HepG2 (cell line): ENCODE measurements at regions not wholly inside any gene's neighbourhood (a gene's known extent, or its start where the extent isn't known, plus 50 kb on each side); places are given as distances from the start of the nearest gene placed in this dataset.

Experiments
- BCL6 ChIP-seq: IDR thresholded peaks from 2 replicates; pipeline ENCODE4 v1.6.1; 2016; ENCODE audit warnings: missing genetic modification reagents, missing compliant biosample characterization
- CENPT ChIP-seq: sonication (generic); formaldehyde crosslinking; IDR thresholded peaks from 2 replicates; pipeline ENCODE4 v1.8.0; 2022; ENCODE audit warnings: low read depth, mild to moderate bottlenecking, moderate library complexity, missing genetic modification reagents
- DMAP1 ChIP-seq: IDR thresholded peaks from 2 replicates; pipeline ENCODE4 v1.6.1; 2016
- DNMT1 ChIP-seq: sonication (generic); formaldehyde crosslinking; IDR thresholded peaks from 2 replicates; pipeline ENCODE4 v1.5.1; 2020; ENCODE audit warnings: mild to moderate bottlenecking, missing genetic modification reagents
- FOXJ3 ChIP-seq: sonication (generic); formaldehyde crosslinking; IDR thresholded peaks from 2 replicates; pipeline ENCODE4 v1.4.0; 2020; ENCODE audit warnings: missing genetic modification reagents, mild to moderate bottlenecking, borderline replicate concordance
- FOXK2 ChIP-seq: fragments of 450-650 bp; IDR thresholded peaks from 2 replicates; pipeline ENCODE4 v1.6.1; 2016
- HMG20A ChIP-seq: IDR thresholded peaks from 2 replicates; pipeline ENCODE4 v1.6.1; 2016; ENCODE audit warnings: borderline replicate concordance
- IKZF5 ChIP-seq: IDR thresholded peaks from 2 replicates; pipeline ENCODE4 v1.6.1; 2018; ENCODE audit warnings: missing genetic modification reagents, mild to moderate bottlenecking, missing compliant biosample characterization
- JUNB ChIP-seq: sonication (generic); formaldehyde crosslinking; IDR thresholded peaks from 2 replicates; pipeline ENCODE4 v1.8.0; 2022; ENCODE audit warnings: missing genetic modification reagents, mild to moderate bottlenecking, borderline replicate concordance
- KAT2B ChIP-seq: fragments of 150-350 bp; IDR thresholded peaks from 2 replicates; pipeline ENCODE4 v1.6.1; 2014; ENCODE audit warnings: low read depth, low read length, borderline replicate concordance
- MEF2D ChIP-seq: sonication (generic); formaldehyde crosslinking; IDR thresholded peaks from 2 replicates; pipeline ENCODE4 v1.5.1; 2020; ENCODE audit warnings: mild to moderate bottlenecking, missing genetic modification reagents
- MTA1 ChIP-seq: sonication (generic); formaldehyde crosslinking; IDR thresholded peaks from 2 replicates; pipeline ENCODE4 v1.4.0; 2020; ENCODE audit warnings: missing genetic modification reagents, mild to moderate bottlenecking, borderline replicate concordance
- NR2C2 ChIP-seq: sonication (generic); formaldehyde crosslinking; IDR thresholded peaks from 2 replicates; pipeline ENCODE4 v1.4.0; 2020; ENCODE audit warnings: missing genetic modification reagents, mild to moderate bottlenecking, moderate library complexity, borderline replicate concordance
- RARG ChIP-seq: sonication (generic); formaldehyde crosslinking; IDR thresholded peaks from 2 replicates; pipeline ENCODE4 v1.4.0; 2020; ENCODE audit warnings: low read depth, mild to moderate bottlenecking, missing genetic modification reagents
- REL ChIP-seq: sonication (generic); formaldehyde crosslinking; conservative IDR thresholded peaks from 2 replicates; pipeline ENCODE4 v1.8.0; 2022; ENCODE audit warnings: mild to moderate bottlenecking, missing genetic modification reagents, moderate library complexity
- TCF7L2 ChIP-seq: IDR thresholded peaks from 2 replicates; pipeline ENCODE4 v1.6.1; 2011; ENCODE audit warnings: mild to moderate bottlenecking, low read depth, low read length, moderate library complexity
- TGIF2 ChIP-seq: IDR thresholded peaks from 2 replicates; pipeline ENCODE4 v1.6.1; 2016; ENCODE audit warnings: control low read depth, missing compliant biosample characterization
- ZFP1 ChIP-seq: IDR thresholded peaks from 2 replicates; pipeline ENCODE4 v1.6.1; 2016
- ZFX ChIP-seq: sonication (generic); formaldehyde crosslinking; IDR thresholded peaks from 2 replicates; pipeline ENCODE4 v1.4.0; 2020; ENCODE audit warnings: mild to moderate bottlenecking, low read depth, missing genetic modification reagents, moderate library complexity
- ZFY ChIP-seq: sonication (generic); formaldehyde crosslinking; IDR thresholded peaks from 2 replicates; pipeline ENCODE4 v1.4.0; 2020; ENCODE audit warnings: missing genetic modification reagents
- ZKSCAN8 ChIP-seq: IDR thresholded peaks from 2 replicates; pipeline ENCODE4 v1.6.1; 2016; ENCODE audit warnings: borderline replicate concordance, missing genetic modification reagents, missing compliant biosample characterization
- ZMAT5 ChIP-seq: sonication (generic); formaldehyde crosslinking; IDR thresholded peaks from 2 replicates; pipeline ENCODE4 v1.5.0; 2020; ENCODE audit warnings: mild to moderate bottlenecking, low read depth, missing genetic modification reagents, borderline replicate concordance
- ZNF580 ChIP-seq: IDR thresholded peaks from 2 replicates; pipeline ENCODE4 v1.6.1; 2016; ENCODE audit warnings: low read depth, borderline replicate concordance
- ZNF607 ChIP-seq: sonication (generic); formaldehyde crosslinking; IDR thresholded peaks from 2 replicates; pipeline ENCODE4 v1.5.1; 2020; ENCODE audit warnings: missing genetic modification reagents, mild to moderate bottlenecking, borderline replicate concordance
- TF ChIP-seq, protein P1 (sequence below): sonication (generic); formaldehyde crosslinking; IDR thresholded peaks from 2 replicates; pipeline ENCODE4 v1.4.0; 2020; ENCODE audit warnings: low read depth, missing genetic modification reagents
- TF ChIP-seq, protein P2 (sequence below): sonication (generic); formaldehyde crosslinking; IDR thresholded peaks from 2 replicates; pipeline ENCODE4 v1.4.0; 2020; ENCODE audit warnings: mild to moderate bottlenecking, missing genetic modification reagents

DNA sequence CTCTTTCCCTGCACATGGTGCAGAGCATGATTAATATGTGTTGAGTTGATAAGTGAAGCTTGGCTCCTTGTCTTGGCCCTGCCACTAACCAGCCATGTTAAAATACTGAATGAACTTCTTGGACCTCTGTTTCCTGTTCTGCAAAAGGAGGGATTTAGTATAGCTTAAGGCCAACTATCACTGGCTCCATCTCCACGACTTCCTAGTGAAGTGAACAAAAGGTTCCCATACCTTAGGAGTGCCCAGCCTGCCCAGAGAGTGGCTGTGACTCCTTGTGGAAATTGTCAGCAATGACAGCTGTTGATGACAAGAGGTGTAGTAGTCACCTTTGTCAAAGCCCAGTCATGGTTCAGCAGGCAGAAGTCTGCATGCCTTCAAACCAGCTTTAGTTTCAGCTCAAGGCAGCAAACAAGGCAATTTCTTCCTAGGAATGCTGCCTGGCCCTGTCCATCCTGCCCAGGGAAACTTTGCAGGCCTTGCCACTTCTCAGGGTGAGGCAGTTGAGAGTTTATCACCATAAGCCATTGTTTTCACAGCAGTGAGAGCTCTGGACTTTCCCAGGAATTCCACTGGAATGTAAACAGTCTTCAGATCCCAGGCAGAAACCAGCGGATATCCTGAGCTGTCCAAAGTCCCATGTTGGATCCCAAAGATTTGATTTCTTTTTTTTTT is 169.7 kb upstream of the TNFAIP3 start (continued):
- TF ChIP-seq ZFP1 (CRISPR knock-in tag) (no peak), NR2C2 (CRISPR knock-in tag) (0 out of 2 replicates have a peak, but pooled peaks have one; percentile 19), ZKSCAN8 (no peak), ZNF580 (CRISPR knock-in tag) (peak; percentile 72; the same call in 1 of the 2 replicates), ZFY (CRISPR knock-in tag) (peak; percentile 71), HMG20A (CRISPR knock-in tag) (peak; percentile 95), MEF2D (CRISPR knock-in tag) (peak; percentile 48; the same call in 1 of the 2 replicates), IKZF5 (CRISPR knock-in tag) (peak; percentile 84), JUNB (CRISPR knock-in tag) (no peak), BCL6 (CRISPR knock-in tag) (peak; percentile 82), MTA1 (CRISPR knock-in tag) (peak; percentile 77; the same call in 1 of the 2 replicates), CENPT (no peak), ZNF607 (CRISPR knock-in tag) (no peak), ZFX (CRISPR knock-in tag) (peak; percentile 90), TGIF2 (peak; percentile 82; the same call in 1 of the 2 replicates), DNMT1 (CRISPR knock-in tag) (no peak), REL (no peak), RARG (no peak), TCF7L2 (no peak), FOXK2 (peak; percentile 21; the same call in 1 of the 2 replicates), DMAP1 (CRISPR knock-in tag) (no peak), KAT2B (no peak), ZMAT5 (CRISPR knock-in tag) (no peak), FOXJ3 (CRISPR knock-in tag) (peak; percentile 92; the same call in 1 of the 2 replicates)
- TF ChIP-seq, protein P1, sequence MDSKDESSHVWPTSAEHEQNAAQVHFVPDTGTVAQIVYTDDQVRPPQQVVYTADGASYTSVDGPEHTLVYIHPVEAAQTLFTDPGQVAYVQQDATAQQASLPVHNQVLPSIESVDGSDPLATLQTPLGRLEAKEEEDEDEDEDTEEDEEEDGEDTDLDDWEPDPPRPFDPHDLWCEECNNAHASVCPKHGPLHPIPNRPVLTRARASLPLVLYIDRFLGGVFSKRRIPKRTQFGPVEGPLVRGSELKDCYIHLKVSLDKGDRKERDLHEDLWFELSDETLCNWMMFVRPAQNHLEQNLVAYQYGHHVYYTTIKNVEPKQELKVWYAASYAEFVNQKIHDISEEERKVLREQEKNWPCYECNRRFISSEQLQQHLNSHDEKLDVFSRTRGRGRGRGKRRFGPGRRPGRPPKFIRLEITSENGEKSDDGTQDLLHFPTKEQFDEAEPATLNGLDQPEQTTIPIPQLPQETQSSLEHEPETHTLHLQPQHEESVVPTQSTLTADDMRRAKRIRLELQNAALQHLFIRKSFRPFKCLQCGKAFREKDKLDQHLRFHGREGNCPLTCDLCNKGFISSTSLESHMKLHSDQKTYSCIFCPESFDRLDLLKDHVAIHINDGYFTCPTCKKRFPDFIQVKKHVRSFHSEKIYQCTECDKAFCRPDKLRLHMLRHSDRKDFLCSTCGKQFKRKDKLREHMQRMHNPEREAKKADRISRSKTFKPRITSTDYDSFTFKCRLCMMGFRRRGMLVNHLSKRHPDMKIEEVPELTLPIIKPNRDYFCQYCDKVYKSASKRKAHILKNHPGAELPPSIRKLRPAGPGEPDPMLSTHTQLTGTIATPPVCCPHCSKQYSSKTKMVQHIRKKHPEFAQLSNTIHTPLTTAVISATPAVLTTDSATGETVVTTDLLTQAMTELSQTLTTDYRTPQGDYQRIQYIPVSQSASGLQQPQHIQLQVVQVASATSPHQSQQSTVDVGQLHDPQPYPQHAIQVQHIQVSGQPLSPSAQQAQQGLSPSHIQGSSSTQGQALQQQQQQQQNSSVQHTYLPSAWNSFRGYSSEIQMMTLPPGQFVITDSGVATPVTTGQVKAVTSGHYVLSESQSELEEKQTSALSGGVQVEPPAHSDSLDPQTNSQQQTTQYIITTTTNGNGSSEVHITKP (CRISPR knock-in tag), result peak; percentile 65; the same call in 1 of the 2 replicates
- TF ChIP-seq, protein P2, sequence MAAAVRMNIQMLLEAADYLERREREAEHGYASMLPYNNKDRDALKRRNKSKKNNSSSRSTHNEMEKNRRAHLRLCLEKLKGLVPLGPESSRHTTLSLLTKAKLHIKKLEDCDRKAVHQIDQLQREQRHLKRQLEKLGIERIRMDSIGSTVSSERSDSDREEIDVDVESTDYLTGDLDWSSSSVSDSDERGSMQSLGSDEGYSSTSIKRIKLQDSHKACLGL (CRISPR knock-in tag), result no peak
